Panc1 (cell line): ENCODE measurements at regions not wholly inside any gene's neighbourhood (a gene's known extent, or its start where the extent isn't known, plus 50 kb on each side); places are given as distances from the start of the nearest gene placed in this dataset.

Experiments used
- CTCF ChIP-seq: fragments of 450-650 bp; IDR thresholded peaks from 2 replicates; pipeline ENCODE4 v1.5.1; 2017; ENCODE audit warnings: mild to moderate bottlenecking
- POLR2AphosphoS5 ChIP-seq: IDR thresholded peaks from 2 replicates; pipeline ENCODE4 v1.6.1; 2012; ENCODE audit warnings: mild to moderate bottlenecking, low read depth, low read length, moderate library complexity
- REST ChIP-seq, 2 experiments: IDR thresholded peaks; 2 replicates each; pipeline ENCODE4 v1.6.1; 2011 to 2012; ENCODE audit warnings: low read depth in 2 of 2, control low read depth in 1 of 2, low read length in 1 of 2, mild to moderate bottlenecking in 1 of 2, moderate library complexity in 1 of 2; ENCODE audit not compliant: insufficient read depth in 1 of 2
- SIN3A ChIP-seq: IDR thresholded peaks from 2 replicates; pipeline ENCODE4 v1.6.1; 2012; ENCODE audit warnings: low read depth, mild to moderate bottlenecking, low read length, moderate library complexity, borderline replicate concordance; ENCODE audit not compliant: insufficient read depth
- TCF7L2 ChIP-seq: IDR thresholded peaks from 2 replicates; pipeline ENCODE4 v1.6.1; 2011; ENCODE audit warnings: mild to moderate bottlenecking, low read depth, low read length, inconsistent platforms

- TF ChIP-seq CTCF (no peak), POLR2AphosphoS5 (no peak), REST (IDR thresholded peaks at IDR 0.05; ENCODE audit: insufficient read depth in 1 of 2, low read depth in 2 of 2, low read length in 1 of 2) (no peak), SIN3A (no peak), TCF7L2 (no peak)
Measured at GRCh38 chrX:146186540-146186939, 368.9 kb downstream of the SLITRK2 start.
